Mucosa of rectum (tissue), 2 donors: ENCODE measurements at regions not wholly inside any gene's neighbourhood (a gene's known extent, or its start where the extent isn't known, plus 50 kb on each side); places are given as distances from the start of the nearest gene placed in this dataset.

Experiments used
- H3K27ac ChIP-seq, 2 donors: one replicate each; pipeline ENCODE4 v1.7.0; 2013; ENCODE audit warnings: inconsistent platforms in 2 of 2, low read depth in 2 of 2, low read length in 2 of 2
- H3K27me3 ChIP-seq, 2 donors: one replicate each; pipeline ENCODE4 v1.7.0; 2013; ENCODE audit warnings: low read length in 2 of 2; ENCODE audit not compliant: control insufficient read depth in 2 of 2, insufficient read depth in 2 of 2
- H3K36me3 ChIP-seq, 2 donors: one replicate each; pipeline ENCODE4 v1.7.0; 2013; ENCODE audit warnings: low read length in 2 of 2; ENCODE audit not compliant: control insufficient read depth in 2 of 2, insufficient read depth in 2 of 2
- H3K4me1 ChIP-seq, 2 donors: one replicate each; pipeline ENCODE4 v1.7.0; 2013; ENCODE audit warnings: low read length in 2 of 2, mild to moderate bottlenecking in 1 of 2; ENCODE audit not compliant: control insufficient read depth in 2 of 2, insufficient read depth in 2 of 2
- H3K4me3 ChIP-seq, 2 donors: one replicate each; pipeline ENCODE4 v1.7.0; 2013; ENCODE audit warnings: low read length in 2 of 2
- H3K9ac ChIP-seq, 2 donors: one replicate each; pipeline ENCODE4 v1.7.0; 2013; ENCODE audit warnings: low read length in 2 of 2, low read depth in 1 of 2, mild to moderate bottlenecking in 1 of 2
- H3K9me3 ChIP-seq, 2 donors: one replicate each; pipeline ENCODE4 v1.7.0; 2013; ENCODE audit warnings: low read length in 2 of 2; ENCODE audit not compliant: control insufficient read depth in 2 of 2
- donor health status: healthy.
- donor health status: Normal muscosa, but diverticular disease.

DNA sequence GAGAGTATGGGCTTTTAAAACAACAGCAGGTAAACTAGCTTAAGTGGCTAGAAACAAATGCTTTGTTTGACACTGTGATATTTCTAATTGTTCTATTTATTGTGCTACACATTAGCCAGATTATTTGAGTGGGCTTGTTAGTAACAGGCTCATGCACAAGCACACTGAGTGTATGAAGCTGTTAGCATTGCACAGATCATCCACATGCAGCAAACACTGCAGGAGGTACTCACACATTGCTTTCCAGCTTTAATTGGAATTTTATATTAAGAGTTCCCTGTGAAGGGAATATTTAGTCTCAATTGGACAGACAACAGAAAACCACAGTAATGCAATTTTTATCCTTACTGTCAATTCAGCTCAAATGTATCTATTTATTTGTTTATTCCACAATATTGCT, 92.9 kb upstream of the ZNF804B start:
- Histone ChIP-seq H3K9me3 (no peaks in the 10 kb centered on the region), H3K4me1 (no peaks in the 10 kb centered on the region), H3K9ac (no peak overlapping the region), H3K27ac (no peak overlapping the region), H3K36me3 (no peaks in the 10 kb centered on the region), H3K27me3 (no peaks in the 10 kb centered on the region), H3K4me3 (no peak overlapping the region)

DNA sequence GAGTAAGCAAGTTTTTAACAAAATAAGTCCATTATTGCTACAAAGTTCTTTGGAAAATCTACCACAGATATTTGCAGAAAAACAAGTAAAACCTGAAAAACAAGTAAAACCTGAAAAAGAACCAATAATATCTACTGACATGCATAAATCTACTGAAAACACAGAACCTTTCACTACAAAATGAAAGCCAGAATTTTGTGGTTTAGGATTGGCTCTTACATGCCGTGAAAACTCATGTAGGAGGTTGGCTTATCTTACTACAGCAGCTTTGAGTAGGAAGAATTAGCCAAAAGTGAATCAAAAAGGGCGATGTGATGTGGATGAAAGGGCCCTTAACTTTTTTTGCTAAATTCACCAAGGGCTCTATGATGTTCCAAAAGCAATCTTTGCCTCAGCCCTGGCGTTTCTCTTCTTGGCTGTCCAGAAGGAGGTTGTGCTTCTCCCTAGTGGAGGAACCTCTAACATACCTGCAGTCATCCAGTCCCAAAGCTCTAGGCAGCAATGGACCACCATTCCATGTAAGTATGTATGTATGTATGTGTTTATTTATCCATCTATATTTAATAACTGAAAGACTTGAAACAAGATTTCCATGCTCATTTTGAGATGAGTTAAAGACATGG, 93.5 kb upstream of the ZNF804B start:
- H3K4me1 ChIP-seq, result no peaks in the 10 kb centered on the region
- H3K9ac ChIP-seq, result no peak overlapping the region
- no peaks in the 10 kb centered on the region for H3K36me3 ChIP-seq
- no peaks in the 10 kb centered on the region for H3K27me3 ChIP-seq
- H3K9me3 ChIP-seq, result no peaks in the 10 kb centered on the region
- no peak overlapping the region for H3K4me3 ChIP-seq
- H3K27ac ChIP-seq, result no peak overlapping the region

DNA sequence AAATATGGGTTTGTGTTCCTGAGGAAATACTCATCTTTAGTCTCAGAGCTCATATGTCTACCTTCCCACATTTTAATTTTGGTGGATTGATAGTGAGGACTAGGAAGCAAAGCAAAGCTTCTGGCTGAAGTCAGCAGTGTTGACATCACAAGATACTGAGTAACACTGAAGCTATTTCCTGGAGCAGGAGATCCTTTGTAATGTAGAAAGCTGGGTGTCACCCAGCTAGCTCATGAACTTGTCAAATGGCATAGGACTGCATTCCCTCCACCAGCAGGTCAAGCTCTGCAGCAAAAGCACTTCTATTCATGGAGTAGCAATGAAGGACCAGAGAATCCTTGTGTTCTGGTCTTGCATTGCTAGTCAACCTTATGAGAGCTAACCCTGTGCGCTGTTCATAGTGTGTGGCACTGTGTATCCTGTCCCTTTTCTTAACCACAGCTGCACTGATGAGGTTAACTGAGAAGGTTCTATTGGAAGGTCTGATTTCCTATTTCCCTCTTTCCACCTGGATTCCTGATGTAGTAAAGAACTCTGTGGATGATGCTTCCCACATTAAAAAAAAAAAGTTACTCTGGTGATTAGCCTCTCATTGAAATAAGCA, 94.8 kb upstream of the ZNF804B start:
- no peaks in the 10 kb centered on the region for H3K9me3 ChIP-seq
- H3K4me1 ChIP-seq, result no peaks in the 10 kb centered on the region
- no peak overlapping the region for H3K4me3 ChIP-seq
- no peak overlapping the region for H3K9ac ChIP-seq
- H3K36me3 ChIP-seq, result no peaks in the 10 kb centered on the region
- no peak overlapping the region for H3K27ac ChIP-seq
- H3K27me3 ChIP-seq, result no peaks in the 10 kb centered on the region

DNA sequence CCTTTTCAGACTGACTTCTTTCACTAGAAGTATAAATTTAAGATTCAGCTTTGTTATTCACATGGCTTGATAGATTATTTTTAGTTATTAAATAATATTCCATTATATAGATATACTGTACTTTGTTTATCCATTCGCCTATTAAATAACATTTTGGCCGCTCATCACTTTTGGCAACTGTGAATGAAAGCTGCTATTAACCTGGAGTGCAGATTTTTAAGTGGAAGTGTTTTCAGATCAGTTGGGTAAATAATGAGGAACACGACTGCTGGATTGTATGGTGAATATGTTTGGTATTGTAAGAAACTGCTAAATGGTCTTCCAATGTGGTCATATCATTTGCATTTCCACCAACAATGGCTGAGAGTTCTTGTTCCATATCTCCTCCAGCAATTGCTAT, 97.6 kb upstream of the ZNF804B start:
- Histone ChIP-seq H3K9me3 (no peaks in the 10 kb centered on the region), H3K36me3 (no peaks in the 10 kb centered on the region), H3K9ac (no peak overlapping the region), H3K4me3 (no peak overlapping the region), H3K27me3 (no peaks in the 10 kb centered on the region), H3K4me1 (no peaks in the 10 kb centered on the region), H3K27ac (no peak overlapping the region)

DNA sequence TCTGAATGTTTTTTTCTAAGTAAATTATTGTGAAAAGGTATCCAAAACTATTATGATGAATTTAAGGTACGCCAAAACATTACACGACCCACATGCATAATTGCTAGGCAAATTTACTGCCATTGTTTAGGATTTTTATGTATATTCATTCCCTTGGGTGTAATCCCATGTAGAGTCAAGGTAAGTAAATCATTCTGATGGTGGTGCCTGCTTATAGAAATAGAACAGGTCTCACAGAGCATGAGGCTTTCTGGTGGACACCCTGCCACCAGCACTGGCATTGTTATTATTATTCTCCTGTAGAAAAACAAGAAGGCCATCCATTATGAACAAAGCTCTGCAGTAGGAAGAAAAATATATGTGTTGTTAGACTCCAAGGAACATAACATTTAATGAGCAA, 111.7 kb upstream of the ZNF804B start:
- Histone ChIP-seq H3K9me3 (no peaks in the 10 kb centered on the region), H3K27me3 (no peaks in the 10 kb centered on the region), H3K27ac (no peak overlapping the region), H3K9ac (no peak overlapping the region), H3K4me1 (no peaks in the 10 kb centered on the region), H3K36me3 (no peaks in the 10 kb centered on the region), H3K4me3 (no peak overlapping the region)

DNA sequence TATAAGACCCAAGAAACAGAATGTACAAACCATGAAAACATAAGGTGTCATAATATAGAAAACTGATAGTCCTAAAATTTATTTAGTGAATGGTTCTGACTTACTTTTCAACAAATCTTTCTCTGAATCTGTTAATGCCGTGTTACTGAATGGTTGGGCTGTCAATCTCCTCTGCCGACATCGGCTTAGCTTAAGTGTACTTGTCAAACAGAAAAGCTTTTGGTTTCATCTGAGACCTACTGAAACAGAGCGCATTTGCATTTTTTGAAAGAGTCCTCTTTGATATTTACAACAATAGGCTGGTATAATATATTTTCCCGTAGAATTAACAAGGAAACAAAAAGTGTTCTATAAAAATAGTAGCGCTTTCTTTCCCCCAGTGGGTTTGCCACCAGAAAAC, 120.9 kb upstream of the ZNF804B start:
- no peak overlapping the region for H3K9ac ChIP-seq
- no peak overlapping the region for H3K27ac ChIP-seq
- H3K4me3 ChIP-seq, result no peak overlapping the region
- H3K4me1 ChIP-seq, result no peaks in the 10 kb centered on the region
- H3K36me3 ChIP-seq, result no peaks in the 10 kb centered on the region
- H3K27me3 ChIP-seq, result no peaks in the 10 kb centered on the region
- H3K9me3 ChIP-seq, result no peaks in the 10 kb centered on the region

DNA sequence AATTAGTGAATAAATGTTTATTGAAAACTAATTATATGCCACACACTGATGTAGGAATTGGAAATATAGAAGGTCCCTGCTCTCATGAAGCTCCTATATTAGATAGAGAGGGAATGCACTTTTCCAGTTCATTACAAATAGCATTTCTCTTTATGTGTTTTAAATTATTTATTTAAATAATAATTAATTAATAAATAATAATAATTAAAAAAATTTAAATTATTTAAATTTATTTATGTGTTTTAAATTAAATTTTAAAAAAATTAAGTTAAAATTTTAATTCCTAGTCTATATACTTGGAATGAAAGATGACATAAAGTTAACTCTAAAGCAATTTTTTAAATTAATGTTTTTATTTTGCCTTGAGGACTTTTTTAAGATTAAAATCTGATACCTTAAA, 121.7 kb upstream of the ZNF804B start:
- Histone ChIP-seq H3K27me3 (no peaks in the 10 kb centered on the region), H3K36me3 (no peaks in the 10 kb centered on the region), H3K9me3 (no peaks in the 10 kb centered on the region), H3K4me1 (no peaks in the 10 kb centered on the region), H3K9ac (no peak overlapping the region), H3K4me3 (no peak overlapping the region), H3K27ac (no peak overlapping the region)

DNA sequence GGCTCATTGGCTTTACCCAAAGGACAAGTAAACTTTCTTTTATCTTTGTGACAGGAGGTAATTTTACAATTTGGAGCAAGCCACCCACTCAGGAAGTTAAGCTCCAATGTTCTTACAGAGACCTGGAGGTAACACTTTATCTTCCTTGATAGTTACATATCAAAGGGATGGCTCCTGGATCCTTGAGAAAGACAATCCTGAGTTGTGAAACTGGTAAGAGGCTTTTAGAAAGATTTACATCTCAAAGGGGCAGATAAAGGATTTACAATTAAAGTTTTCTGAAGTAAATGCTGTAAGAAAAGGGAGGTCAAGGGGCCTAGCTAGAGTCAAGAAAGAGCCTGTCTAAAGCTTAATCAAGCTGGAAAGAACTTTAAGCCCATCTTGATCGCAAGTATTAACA, 124.4 kb upstream of the ZNF804B start:
- no peaks in the 10 kb centered on the region for H3K4me1 ChIP-seq
- H3K36me3 ChIP-seq, result no peaks in the 10 kb centered on the region
- H3K27ac ChIP-seq, result no peak overlapping the region
- no peak overlapping the region for H3K9ac ChIP-seq
- H3K4me3 ChIP-seq, result no peak overlapping the region
- H3K27me3 ChIP-seq, result no peaks in the 10 kb centered on the region
- no peaks in the 10 kb centered on the region for H3K9me3 ChIP-seq

DNA sequence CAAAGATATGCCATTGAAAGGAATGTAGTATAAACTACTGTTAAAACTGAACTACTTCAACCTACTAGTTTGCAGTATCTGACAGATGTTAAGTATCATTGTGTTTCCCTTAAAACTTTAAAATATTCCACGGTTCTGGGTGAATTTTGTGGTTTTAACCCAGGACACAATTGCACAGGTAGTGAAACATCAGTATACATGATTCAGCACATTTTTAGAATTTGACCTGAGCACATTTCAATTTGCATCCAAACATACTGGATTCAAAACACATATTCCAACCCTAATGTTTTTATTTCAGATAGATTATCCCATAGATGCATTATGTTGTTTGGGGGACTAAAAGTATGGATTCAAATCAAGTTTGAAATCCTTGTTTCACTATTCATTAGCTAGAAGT, 129.9 kb upstream of the ZNF804B start:
- no peaks in the 10 kb centered on the region for H3K4me1 ChIP-seq
- H3K9me3 ChIP-seq, result no peaks in the 10 kb centered on the region
- H3K36me3 ChIP-seq, result no peaks in the 10 kb centered on the region
- H3K9ac ChIP-seq, result no peak overlapping the region
- H3K27ac ChIP-seq, result no peak overlapping the region
- no peak overlapping the region for H3K4me3 ChIP-seq
- no peaks in the 10 kb centered on the region for H3K27me3 ChIP-seq

DNA sequence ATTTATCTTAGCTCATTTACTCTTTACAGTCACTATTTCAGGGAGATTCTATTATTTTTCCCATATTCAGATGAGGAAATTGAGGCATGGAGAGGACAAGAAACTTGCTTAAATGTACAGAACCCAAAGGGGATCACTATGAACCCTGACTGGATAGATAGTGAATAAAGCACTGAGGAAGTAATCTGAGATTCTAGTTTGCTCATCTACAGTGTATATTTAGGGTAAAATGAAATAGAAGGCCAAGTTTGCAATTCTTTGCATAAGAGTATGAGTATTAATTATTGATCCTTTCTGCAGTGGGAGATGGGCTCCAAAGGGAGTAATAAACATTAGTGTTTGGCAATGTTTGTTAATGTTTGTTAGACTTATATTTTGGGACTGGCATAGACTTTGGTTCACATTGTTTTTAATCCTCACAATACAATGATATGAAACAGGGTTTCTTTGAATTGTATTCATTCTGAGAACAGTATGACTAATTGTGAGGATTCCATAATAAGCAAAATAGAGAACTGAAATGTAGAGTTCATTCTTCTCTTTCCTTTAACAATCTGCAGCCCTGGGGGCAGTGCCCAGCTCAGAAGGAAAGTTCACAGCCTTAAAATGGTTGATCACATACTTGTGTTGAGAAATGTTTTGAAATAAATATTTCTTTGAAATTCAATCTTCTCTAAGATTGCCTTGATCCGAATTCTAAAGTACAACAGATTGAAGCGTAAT, 131.0 kb upstream of the ZNF804B start:
- H3K27me3 ChIP-seq, result no peaks in the 10 kb centered on the region
- no peaks in the 10 kb centered on the region for H3K36me3 ChIP-seq
- H3K27ac ChIP-seq, result no peak overlapping the region
- H3K4me3 ChIP-seq, result no peak overlapping the region
- H3K9ac ChIP-seq, result no peak overlapping the region
- H3K4me1 ChIP-seq, result no peaks in the 10 kb centered on the region
- H3K9me3 ChIP-seq, result no peaks in the 10 kb centered on the region
